Tibial artery (tissue), 4 donors: ENCODE measurements at regions not wholly inside any gene's neighbourhood (a gene's known extent, or its start where the extent isn't known, plus 50 kb on each side); places are given as distances from the start of the nearest gene placed in this dataset.

Source experiments
- DNase-seq, 2 donors: peaks; one replicate each; pipeline ENCODE4 v3.0.0-alpha.2; 2019
- H3K27ac ChIP-seq, 2 donors: fragments of 200-600 bp; sonication (generic) in 1 of 2; 1 replicate in 1 of 2; 2 replicates in 1 of 2; pipeline ENCODE4 v1.5.1; 2018 to 2019; ENCODE audit warnings: mild to moderate bottlenecking in 1 of 2
- H3K27me3 ChIP-seq, 2 donors: fragments of 200-600 bp; sonication (generic) in 1 of 2; one replicate each; pipeline versions ENCODE4 v1.5.1 to v1.6.0; 2016 to 2019
- H3K36me3 ChIP-seq, 3 donors: fragments of 200-600 bp; sonication (generic) in 2 of 3; one replicate each; pipeline ENCODE4 v1.5.1; 2016 to 2019; ENCODE audit warnings: mild to moderate bottlenecking in 2 of 3
- H3K4me1 ChIP-seq, 4 donors: fragments of 200-600 bp; sonication (generic) in 2 of 4; 1 replicate in 3 of 4; 2 replicates in 1 of 4; pipeline ENCODE4 v1.5.1; 2016 to 2019
- H3K4me3 ChIP-seq, 2 donors: fragments of 200-600 bp; sonication (generic) in 1 of 2; 1 replicate in 1 of 2; 2 replicates in 1 of 2; pipeline ENCODE4 v1.5.1; 2018 to 2019; ENCODE audit warnings: mild to moderate bottlenecking in 2 of 2
- H3K9me3 ChIP-seq, 3 donors: fragments of 200-600 bp; sonication (generic) in 1 of 3; one replicate each; pipeline ENCODE4 v1.5.1; 2016 to 2019
- intact Hi-C: fragments of 100-400 bp; cut with DNase I; formaldehyde crosslinking; loops from one replicate; pipeline ENCODE4 v1.15.0; 2023; ENCODE audit warnings: low total_unique reads
- TF ChIP-seq, protein P1 (sequence below), 2 experiments: fragments of 200-600 bp in 1 of 2; fragments of 450-650 bp in 1 of 2; IDR thresholded peaks; one replicate each; pipeline ENCODE4 v1.5.1; 2017 to 2019; ENCODE audit warnings: antibody characterized with exemption in 2 of 2, mild to moderate bottlenecking in 1 of 2, moderate library complexity in 1 of 2

DNA sequence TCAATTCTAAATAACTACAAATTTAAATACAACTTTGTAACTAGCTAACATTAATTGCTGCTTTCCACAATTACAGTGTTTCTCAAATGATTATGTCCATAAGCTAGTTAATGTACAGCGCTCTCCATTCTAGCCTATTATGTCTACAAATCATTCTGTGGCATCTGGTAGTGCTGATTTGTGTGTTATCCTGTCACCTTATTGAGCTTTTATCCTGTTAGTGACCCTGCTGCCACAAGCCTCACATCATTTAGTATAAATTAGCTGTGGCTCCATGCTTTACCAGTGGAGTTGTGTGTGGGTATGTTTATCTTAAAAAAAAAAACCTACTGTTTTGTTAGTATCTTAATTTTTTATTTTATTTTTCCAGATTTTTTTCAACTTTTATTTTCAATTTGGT, 112.6 kb upstream of the PJA2 start:
- Histone ChIP-seq H3K36me3 (no peaks in the 10 kb centered on the region), H3K4me1 (no peaks in the 10 kb centered on the region), H3K9me3 (no peaks in the 10 kb centered on the region), H3K27ac (no peak overlapping the region), H3K27me3 (no peaks in the 10 kb centered on the region), H3K4me3 (no peak overlapping the region)
- TF ChIP-seq, protein P1, sequence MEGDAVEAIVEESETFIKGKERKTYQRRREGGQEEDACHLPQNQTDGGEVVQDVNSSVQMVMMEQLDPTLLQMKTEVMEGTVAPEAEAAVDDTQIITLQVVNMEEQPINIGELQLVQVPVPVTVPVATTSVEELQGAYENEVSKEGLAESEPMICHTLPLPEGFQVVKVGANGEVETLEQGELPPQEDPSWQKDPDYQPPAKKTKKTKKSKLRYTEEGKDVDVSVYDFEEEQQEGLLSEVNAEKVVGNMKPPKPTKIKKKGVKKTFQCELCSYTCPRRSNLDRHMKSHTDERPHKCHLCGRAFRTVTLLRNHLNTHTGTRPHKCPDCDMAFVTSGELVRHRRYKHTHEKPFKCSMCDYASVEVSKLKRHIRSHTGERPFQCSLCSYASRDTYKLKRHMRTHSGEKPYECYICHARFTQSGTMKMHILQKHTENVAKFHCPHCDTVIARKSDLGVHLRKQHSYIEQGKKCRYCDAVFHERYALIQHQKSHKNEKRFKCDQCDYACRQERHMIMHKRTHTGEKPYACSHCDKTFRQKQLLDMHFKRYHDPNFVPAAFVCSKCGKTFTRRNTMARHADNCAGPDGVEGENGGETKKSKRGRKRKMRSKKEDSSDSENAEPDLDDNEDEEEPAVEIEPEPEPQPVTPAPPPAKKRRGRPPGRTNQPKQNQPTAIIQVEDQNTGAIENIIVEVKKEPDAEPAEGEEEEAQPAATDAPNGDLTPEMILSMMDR (IDR thresholded peaks at IDR 0.05) = no peak
- intact Hi-C loops = no loop called here
- no peak for DNase-seq

DNA sequence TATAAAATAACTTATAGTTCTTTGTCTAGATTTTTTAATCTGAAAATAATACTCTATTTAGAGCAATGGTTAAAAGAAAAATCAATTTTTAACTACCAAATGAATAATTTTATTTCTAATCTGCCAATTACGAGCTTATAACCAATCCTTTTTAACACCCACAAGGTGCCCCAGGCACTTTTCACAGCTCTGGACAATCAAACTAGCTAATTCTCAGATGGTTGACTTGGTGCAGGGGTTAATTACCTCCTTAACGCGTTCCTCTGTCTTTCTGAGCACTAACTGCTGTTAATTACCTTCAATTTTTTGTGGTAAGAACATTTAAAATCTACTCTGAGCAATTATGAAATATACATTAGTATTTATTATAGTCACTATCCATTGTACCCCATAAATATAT, 109.6 kb upstream of the PJA2 start:
- no peaks in the 10 kb centered on the region for H3K27me3 ChIP-seq
- no peak overlapping the region for H3K4me3 ChIP-seq
- H3K9me3 ChIP-seq = no peaks in the 10 kb centered on the region
- no peaks in the 10 kb centered on the region for H3K36me3 ChIP-seq
- TF ChIP-seq, protein P1 (IDR thresholded peaks at IDR 0.05) = no peak
- no peak overlapping the region for H3K27ac ChIP-seq
- intact Hi-C loops = no loop called here
- peaks cover 0 to 12% (median 0%) of the 10 kb centered on the region in 4 donors for H3K4me1 ChIP-seq
- DNase-seq = no peak

DNA sequence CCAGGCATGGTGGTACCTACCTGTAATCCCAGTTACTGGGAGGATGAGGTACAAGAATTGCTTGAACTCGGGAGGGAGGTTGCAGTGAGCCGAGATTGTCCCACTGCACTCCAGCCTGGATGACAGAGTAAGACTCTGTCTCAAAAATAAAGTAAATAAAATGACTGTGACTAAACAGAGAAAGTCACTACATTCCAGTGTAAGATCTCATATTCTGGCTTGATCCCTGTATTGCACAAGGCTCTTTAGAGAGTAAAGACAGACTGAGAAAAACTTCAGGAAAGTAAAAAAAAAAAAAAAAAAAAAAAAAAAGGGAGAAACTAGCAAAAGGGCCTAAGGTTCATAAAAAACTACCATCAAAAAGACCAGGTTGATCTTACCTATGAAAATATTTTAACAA, 106.6 kb upstream of the PJA2 start:
- intact Hi-C loops = no loop called here
- TF ChIP-seq, protein P1 (IDR thresholded peaks at IDR 0.05) = no peak
- Histone ChIP-seq H3K36me3 (no peaks in the 10 kb centered on the region), H3K27ac (no peak overlapping the region), H3K9me3 (no peaks in the 10 kb centered on the region), H3K27me3 (no peaks in the 10 kb centered on the region), H3K4me1 (peaks cover 0 to 12% (median 0%) of the 10 kb centered on the region in 4 donors), H3K4me3 (no peak overlapping the region)
- no peak for DNase-seq

DNA sequence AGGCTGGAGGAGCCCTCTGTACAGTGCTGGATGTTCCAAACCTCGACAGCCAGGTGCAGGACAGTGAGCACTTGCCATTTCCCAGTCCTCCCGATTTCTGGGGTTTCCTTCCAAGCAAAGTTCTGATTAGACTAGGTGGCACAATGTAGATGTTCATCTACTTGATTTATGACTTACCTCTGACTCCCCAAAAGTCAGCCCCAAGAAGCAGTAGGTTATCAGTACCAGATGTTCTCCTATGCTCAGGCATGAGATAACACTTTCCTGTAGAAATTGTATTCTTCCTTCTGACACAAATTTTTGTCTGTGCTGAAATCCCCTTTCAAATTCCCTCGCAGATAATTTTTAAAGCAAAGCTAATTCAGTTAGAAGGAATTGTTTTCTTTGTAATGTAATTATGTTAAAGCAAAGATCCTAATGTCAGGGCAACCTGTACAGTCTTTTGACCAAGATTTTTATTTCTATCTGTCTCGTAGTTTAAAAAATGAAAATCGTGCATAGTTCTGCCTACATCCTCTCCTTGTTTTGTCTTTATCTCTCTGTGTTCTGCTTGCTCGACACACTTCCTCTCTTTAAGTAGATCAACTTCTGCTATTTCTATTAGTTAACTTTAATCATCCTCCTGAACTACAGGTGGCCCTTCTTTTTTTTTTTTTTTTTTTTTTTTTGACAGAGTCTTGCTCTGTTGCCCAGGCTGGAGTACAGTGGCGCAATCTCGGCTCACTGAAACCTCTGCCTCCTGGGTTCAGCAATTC, 102.4 kb upstream of the PJA2 start:
- H3K27me3 ChIP-seq = no peaks in the 10 kb centered on the region
- TF ChIP-seq, protein P1 (IDR thresholded peaks at IDR 0.05) = no peak
- peaks cover 0 to 11% (median 0%) of the 10 kb centered on the region in 4 donors for H3K4me1 ChIP-seq
- H3K4me3 ChIP-seq = no peak overlapping the region
- intact Hi-C loops = no loop called here
- DNase-seq = no peak
- H3K9me3 ChIP-seq = no peaks in the 10 kb centered on the region
- H3K36me3 ChIP-seq = no peaks in the 10 kb centered on the region
- H3K27ac ChIP-seq = no peak overlapping the region

DNA sequence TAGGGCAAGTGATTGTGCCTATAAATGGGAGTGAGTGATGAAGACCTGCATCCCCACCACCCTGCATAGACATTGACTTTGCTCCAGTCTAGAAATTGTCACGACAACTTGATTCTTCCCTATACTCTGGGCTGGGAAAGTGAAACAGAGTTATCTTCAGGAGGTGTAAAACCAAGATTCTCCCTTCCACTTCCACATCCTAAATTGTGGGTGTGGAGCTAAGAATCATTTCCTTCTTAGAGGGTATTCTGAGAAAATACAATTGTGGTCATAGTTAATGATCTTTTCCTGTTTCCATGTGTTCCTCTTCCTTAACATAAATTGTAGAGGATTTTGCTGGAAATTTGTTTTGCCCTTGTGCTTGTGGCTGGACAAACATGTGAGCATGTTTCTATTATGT, 96.8 kb upstream of the PJA2 start:
- Histone ChIP-seq H3K4me3 (no peak overlapping the region), H3K27me3 (no peaks in the 10 kb centered on the region), H3K27ac (no peak overlapping the region), H3K9me3 (no peaks in the 10 kb centered on the region), H3K36me3 (no peaks in the 10 kb centered on the region), H3K4me1 (no peaks in the 10 kb centered on the region)
- no peak for DNase-seq
- TF ChIP-seq, protein P1 (IDR thresholded peaks at IDR 0.05) = no peak
- intact Hi-C loops = no loop called here
